Stimulated activated naive CD8-positive, alpha-beta T cell treated with anti-CD3 and anti-CD28 coated beads, Interleukin-15, amount 100 ng/mL, for 72 hours (primary cell): ENCODE measurements at regions not wholly inside any gene's neighbourhood (a gene's known extent, or its start where the extent isn't known, plus 50 kb on each side); places are given as distances from the start of the nearest gene placed in this dataset.
"Not testable (repeated sequence)": the region's sequence is repeated elsewhere in the genome, so short reads cannot be mapped to it uniquely, and the experiment has no call there.

Experiments used
- ATAC-seq: fragments of 150-1000 bp; cut with Tn5 transposase; 2 replicates; pipeline ENCODE4 v1.10.0; 2021; ENCODE audit warnings: mild to moderate bottlenecking, moderate library complexity
- DNase-seq, 2 donors: peaks; one replicate each; pipeline ENCODE4 v3.0.0; 2021 to 2022
- H3K27ac Mint-ChIP-seq, 2 donors: one replicate each; pipeline ENCODE4 v1.8.0; 2022; ENCODE audit warnings: mild to moderate bottlenecking in 2 of 2, mixed read lengths in 2 of 2, moderate library complexity in 2 of 2
- H3K27me3 Mint-ChIP-seq: one replicate; pipeline ENCODE4 v1.8.0; 2022; ENCODE audit warnings: mixed read lengths
- H3K4me1 Mint-ChIP-seq: one replicate; pipeline ENCODE4 v1.8.0; 2022; ENCODE audit warnings: mild to moderate bottlenecking, mixed read lengths
- H3K4me3 Mint-ChIP-seq, 2 donors: one replicate each; pipeline ENCODE4 v1.8.0; 2022; ENCODE audit warnings: mild to moderate bottlenecking in 2 of 2, mixed read lengths in 2 of 2, moderate library complexity in 1 of 2
- H3K9me3 Mint-ChIP-seq, 2 donors: one replicate each; pipeline ENCODE4 v1.8.0; 2022; ENCODE audit warnings: mixed read lengths in 2 of 2

DNA sequence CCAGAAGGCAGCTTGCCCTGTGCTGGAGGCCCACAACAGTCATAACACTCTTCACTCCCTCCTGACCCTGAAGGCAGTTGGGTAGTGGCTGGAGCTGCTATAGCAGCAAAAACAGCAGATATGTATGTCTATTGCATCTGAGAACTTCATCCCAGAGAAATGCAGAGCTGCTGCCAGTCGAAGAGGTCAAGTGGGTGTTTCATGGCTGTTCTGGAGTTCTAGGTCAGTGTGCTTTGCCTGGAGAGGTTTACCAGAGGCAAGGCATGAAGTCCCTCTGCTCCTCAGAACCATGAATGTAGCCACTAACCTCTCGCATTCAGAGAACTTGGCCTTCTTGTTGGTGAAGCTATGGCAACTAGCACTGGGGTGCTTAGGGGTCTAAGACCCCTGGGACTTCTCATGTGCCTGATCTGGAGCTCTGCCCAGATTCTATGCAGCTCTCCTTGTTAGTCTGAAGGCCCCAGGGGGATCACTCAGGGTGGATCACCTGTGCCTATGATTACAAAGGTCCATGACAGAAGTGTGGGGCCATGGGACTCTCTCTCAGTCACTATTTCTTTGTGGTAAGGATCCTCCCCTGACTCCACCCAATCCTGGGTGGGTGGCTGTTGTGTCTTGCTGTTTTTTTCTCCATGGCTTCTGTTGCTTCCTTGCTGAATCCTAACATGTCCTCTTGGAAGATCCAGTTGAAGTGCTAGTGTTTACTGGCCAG, 637.7 kb upstream of the TPTE start:
- H3K4me3 Mint-ChIP-seq, H3K27me3 Mint-ChIP-seq, DNase-seq, H3K27ac Mint-ChIP-seq, H3K4me1 Mint-ChIP-seq, ATAC-seq: not testable (repeated sequence)
- H3K9me3 Mint-ChIP-seq = peaks cover 6 to 43% of the 10 kb centered on the region in 2 donors

DNA sequence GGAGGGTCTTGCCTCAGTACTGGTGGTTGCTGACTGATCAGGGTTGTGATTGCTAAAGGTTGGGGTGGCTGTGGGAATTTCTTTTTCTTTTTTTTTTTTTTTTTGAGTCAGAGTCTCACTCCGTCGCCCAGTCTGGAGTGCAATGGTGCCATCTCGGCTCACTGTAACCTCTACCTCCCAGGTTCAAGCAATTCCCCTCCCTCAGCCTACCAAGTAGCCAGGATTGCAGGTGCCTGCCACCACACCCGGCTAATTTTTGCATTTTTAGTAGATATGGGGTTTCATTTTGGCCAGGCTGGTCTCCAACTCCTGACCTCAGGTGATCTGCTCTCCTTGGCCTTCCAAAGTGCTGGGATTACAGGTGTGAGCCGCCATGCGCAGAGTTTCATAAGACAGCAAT, 632.9 kb upstream of the TPTE start:
- H3K27me3 Mint-ChIP-seq, ATAC-seq, DNase-seq, H3K4me3 Mint-ChIP-seq, H3K27ac Mint-ChIP-seq, H3K4me1 Mint-ChIP-seq: not testable (repeated sequence)
- H3K9me3 Mint-ChIP-seq = peaks cover 4 to 26% of the 10 kb centered on the region in 2 donors

DNA sequence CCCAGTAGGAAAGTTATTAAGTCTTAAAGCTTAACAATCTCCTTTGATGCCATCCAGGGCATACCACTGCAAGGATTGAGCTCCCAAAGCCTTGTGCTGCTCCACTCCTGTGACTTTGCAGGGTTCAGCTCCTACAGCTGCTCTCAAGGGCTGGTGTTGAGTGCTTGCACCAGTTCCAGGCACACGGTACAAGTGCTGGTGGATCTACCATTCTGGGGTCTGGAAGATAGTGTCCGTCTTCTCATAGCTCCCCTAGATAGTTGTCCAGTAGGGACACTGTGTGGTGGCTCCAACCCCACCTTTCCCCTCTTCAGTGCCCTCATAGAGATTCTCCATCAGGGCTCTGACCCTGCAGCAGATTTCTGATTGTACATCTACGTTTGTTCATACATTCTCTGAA, 617.8 kb upstream of the TPTE start:
- not testable (repeated sequence) for DNase-seq, H3K27me3 Mint-ChIP-seq, H3K4me3 Mint-ChIP-seq, ATAC-seq, H3K27ac Mint-ChIP-seq, H3K4me1 Mint-ChIP-seq
- peaks cover 9 to 22% of the 10 kb centered on the region in 2 donors for H3K9me3 Mint-ChIP-seq

DNA sequence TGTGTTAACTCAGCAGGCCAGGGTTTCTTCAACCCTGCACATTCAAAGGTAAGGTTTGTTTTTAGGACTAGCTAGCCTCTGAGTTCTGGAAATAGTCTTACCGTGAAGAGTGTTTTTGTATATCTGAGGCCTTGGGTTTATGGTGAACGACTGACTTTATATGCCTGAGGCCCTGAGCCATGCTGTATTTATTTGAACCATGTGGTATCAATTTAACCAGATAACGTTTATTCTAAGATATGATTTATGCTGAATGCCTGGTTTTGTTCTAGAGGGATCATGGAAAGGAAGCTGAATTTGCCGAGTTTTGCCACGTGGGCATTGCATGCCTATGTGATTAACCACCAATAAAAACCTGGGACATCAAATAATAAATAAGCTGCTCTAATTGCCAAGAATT, 607.2 kb upstream of the TPTE start:
- H3K27ac Mint-ChIP-seq, H3K4me1 Mint-ChIP-seq, DNase-seq, ATAC-seq, H3K4me3 Mint-ChIP-seq, H3K27me3 Mint-ChIP-seq: not testable (repeated sequence)
- peaks cover 5 to 17% of the 10 kb centered on the region in 2 donors for H3K9me3 Mint-ChIP-seq

DNA sequence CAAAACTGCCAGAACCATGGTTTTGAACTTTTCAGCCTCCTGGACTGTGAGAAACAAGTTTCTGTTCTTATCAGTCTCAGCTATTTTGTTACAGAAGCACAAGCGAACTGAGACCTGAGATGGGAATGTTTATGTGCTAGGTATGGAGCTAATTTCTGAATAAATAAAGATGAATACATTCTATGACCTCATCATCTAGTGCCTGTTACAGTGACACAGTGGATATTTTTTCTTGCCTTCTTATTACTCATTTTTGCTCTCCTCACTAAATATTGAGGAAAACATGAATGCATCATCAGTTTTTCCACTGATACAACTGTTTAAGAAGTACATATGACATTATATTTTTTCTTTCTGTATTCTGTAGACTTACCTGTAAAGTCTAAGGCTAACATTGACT, 601.9 kb upstream of the TPTE start:
- H3K27ac Mint-ChIP-seq, ATAC-seq, H3K4me1 Mint-ChIP-seq, DNase-seq, H3K27me3 Mint-ChIP-seq, H3K4me3 Mint-ChIP-seq, H3K9me3 Mint-ChIP-seq: not testable (repeated sequence)

DNA sequence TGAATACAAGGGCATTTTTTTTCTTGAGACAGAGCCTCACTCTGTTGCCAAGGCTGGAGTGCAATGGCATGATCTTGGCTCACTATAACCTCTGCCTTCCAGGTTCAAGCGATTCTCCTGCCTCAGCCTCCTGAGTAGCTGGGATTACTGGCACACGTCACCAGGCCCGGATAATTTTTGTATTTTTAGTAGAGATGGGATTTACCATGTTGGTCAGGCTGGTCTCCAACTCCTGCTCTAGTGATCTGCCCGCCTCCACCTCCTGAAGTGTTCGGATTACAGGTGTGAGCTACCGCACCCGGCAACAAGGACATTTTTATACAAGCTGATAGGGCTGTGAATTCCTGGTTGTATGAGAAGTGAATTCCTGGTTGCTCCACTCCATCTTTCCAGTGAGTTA, 577.7 kb upstream of the TPTE start:
- H3K4me1 Mint-ChIP-seq, H3K27me3 Mint-ChIP-seq, ATAC-seq, H3K27ac Mint-ChIP-seq, DNase-seq, H3K4me3 Mint-ChIP-seq: not testable (repeated sequence)
- peaks cover 15 to 43% of the 10 kb centered on the region in 2 donors for H3K9me3 Mint-ChIP-seq

DNA sequence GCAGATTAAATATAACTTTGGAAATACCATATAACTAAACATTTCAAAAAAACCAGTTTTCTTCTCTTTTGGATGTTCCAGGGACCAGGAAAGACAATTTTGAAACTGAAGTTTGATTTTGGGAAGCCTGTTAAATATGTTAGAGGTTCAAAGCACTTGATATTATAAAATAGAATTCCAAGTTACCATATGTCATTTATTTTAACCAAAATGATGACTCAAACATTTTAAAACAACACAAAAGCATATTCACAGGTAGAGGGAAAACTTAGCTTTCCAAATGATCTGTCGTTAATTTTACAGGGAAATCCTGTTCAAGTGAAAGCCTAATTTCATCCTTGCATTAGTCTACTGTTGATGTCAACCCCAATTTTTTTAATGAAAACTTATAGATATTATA, 575.3 kb upstream of the TPTE start:
- H3K9me3 Mint-ChIP-seq = peaks cover 20 to 51% of the 10 kb centered on the region in 2 donors
- H3K27me3 Mint-ChIP-seq, DNase-seq, H3K4me3 Mint-ChIP-seq, ATAC-seq, H3K27ac Mint-ChIP-seq, H3K4me1 Mint-ChIP-seq: not testable (repeated sequence)

DNA sequence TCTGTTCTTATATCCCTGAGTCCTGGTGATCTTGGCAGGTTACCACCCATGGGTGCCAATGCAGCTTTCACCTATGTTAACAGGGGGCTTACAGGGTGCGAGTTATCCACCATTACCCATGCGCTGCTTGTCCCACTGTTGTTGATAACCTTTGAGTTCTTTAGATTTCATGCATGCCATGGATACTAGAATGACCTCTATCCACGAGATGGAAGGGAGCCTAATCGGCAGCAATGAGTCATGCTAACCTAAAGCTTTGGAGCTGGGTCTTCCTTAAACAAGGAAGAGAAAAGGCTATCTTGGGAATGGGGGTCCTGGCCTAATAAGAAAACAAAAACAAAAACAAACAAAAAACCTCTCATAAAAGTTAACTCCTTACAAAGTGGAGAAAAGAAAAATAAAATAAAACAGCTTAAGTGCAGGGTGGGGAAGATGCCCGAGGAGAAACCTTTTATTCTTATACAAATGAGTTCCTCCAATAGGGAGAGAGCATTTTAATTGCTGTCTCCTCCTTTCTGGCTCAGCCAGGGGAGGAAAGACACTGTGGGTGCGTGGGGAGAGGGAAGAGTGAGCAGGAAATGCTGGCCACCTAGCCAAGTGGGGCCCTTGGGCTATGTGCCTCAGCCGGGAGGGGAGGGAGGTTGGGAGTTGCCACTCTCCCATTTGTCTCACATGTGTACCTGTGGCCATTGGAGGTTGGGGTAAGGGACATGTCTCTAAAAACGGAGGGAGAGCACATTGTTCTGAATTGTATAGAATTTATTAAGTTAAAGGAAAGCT, 571.7 kb upstream of the TPTE start:
- H3K4me1 Mint-ChIP-seq, H3K27me3 Mint-ChIP-seq: not testable (repeated sequence)
- H3K9me3 Mint-ChIP-seq = peaks cover 9 to 45% of the 10 kb centered on the region in 2 donors

DNA sequence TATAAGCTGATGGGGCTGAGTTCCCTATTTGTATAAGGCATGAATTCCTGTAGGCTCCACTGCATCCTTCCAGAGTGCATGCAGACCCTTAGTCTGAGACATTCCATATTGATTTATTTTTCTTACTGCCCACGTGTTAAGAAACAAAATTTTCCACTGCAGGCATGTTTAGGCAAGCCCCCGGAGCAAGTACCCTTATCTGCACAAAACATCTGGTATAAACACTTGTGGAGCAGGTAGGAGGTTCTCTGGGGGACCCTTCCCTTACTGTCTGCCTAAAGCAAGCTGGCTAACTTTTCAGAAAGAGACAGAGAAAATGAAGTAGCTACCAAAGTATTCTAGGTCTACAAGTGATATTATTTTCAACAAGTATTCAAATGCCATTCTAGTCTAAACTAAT, 571.0 kb upstream of the TPTE start:
- H3K9me3 Mint-ChIP-seq = peaks cover 9 to 42% of the 10 kb centered on the region in 2 donors
- not testable (repeated sequence) for DNase-seq, ATAC-seq, H3K27ac Mint-ChIP-seq, H3K4me3 Mint-ChIP-seq, H3K27me3 Mint-ChIP-seq, H3K4me1 Mint-ChIP-seq

More for the DNA sequence above, 571.7 kb upstream of the TPTE start:
- H3K27ac Mint-ChIP-seq, ATAC-seq, DNase-seq, H3K4me3 Mint-ChIP-seq: not testable (repeated sequence)

DNA sequence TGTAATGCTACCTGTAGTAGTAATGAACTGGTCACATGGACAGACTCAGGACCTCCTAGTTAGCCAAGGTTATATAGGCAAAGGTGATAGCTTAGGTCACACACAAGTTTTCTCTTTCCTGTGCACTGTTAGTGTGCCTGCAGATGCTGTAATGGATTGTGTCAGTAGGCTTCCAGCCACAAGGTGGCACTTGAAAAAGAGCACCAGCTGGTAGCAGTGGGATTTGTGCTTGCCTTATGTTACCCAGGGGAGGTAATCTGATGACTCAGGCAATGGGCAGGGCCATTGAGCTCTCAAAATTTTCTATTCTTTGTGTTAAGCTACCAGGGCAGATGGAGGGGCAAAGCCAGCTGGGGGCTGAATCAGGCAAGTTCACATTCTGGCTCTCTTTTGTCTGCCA, 562.6 kb upstream of the TPTE start:
- not testable (repeated sequence) for ATAC-seq, H3K4me3 Mint-ChIP-seq, H3K27me3 Mint-ChIP-seq, H3K4me1 Mint-ChIP-seq, DNase-seq, H3K27ac Mint-ChIP-seq
- peaks cover 4 to 15% of the 10 kb centered on the region in 2 donors for H3K9me3 Mint-ChIP-seq

DNA sequence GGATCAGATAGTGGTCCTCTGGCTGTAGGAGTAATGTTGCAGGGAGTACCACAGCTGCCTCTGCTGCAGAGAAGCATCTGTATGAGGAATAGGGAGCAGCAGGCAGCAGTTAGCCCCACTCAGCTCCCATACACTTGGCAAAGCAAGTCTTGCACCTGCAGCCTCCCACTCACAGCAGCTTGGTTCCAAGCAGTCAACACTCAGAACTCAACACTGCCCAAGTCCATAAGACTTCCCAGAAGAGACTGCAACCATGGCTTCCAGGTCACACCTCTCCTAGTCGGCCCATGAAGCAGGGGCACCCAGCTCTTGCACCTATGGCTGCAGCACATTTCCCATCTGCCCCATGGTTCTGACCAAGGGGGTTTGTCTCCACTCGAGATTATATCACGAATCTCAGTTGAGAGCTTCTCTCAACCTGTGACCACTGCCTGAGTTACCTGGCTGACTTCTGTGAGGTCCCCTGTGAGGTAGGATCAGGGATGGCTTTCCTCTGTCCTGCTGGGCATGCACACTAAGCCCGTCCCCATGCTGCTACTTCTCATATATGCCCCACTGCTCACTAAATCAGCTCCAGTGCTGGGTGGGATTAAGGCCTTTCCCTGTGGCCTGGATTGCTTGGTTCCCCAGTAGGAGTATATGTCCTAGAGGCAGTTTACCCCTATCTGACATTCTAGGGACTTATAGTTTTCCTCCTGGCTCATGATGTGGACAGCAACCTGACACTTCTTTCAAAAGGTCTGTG, 562.0 kb upstream of the TPTE start:
- DNase-seq, H3K27ac Mint-ChIP-seq, H3K4me1 Mint-ChIP-seq, H3K4me3 Mint-ChIP-seq, ATAC-seq, H3K27me3 Mint-ChIP-seq: not testable (repeated sequence)
- peaks cover 4 to 15% of the 10 kb centered on the region in 2 donors for H3K9me3 Mint-ChIP-seq

DNA sequence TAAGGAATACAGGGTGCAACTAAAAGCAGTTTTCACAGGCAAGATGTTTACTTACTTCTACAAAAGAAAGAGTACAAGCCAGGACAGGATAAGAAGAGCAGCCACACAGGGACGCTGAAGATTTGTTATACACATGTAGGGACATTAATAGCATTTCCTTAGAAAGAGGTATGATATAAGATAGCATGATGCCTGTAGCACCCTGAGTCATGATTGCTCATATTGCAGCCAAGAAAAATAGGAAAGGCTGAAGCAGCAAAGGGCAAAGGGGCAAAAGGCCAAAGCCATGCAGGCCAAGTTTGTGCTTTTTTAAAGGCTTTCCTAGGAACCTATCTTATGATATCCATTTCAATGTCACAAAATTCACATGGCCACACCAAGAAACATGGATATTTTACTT, 552.0 kb upstream of the TPTE start:
- H3K27me3 Mint-ChIP-seq = not testable (repeated sequence)

DNA sequence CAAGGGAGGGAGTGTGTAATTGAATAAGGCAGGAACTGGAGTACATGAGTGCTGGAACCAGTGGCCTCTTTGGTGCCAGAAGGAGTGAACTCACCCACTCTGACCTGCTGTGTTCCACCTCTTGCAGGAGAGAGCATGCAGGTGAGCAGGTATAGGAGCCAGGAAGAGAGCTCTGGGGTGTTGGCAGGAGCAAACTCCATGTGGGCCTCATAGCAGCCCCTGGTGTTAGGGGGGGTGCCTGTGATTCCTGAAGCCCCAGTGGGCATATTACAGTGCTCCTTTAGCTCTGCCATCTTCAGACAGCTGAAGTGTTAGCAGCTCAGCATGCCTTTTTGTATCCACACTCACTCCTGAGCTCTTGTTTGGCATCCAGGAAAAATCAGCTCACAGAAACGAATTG, 549.4 kb upstream of the TPTE start:
- peaks cover 8 to 10% of the 10 kb centered on the region in 2 donors for H3K9me3 Mint-ChIP-seq
- H3K27me3 Mint-ChIP-seq, H3K27ac Mint-ChIP-seq: not testable (repeated sequence)

More for the DNA sequence above, 552.0 kb upstream of the TPTE start:
- not testable (repeated sequence) for H3K4me1 Mint-ChIP-seq, H3K4me3 Mint-ChIP-seq, ATAC-seq, DNase-seq, H3K27ac Mint-ChIP-seq
- peaks cover 10 to 19% of the 10 kb centered on the region in 2 donors for H3K9me3 Mint-ChIP-seq

DNA sequence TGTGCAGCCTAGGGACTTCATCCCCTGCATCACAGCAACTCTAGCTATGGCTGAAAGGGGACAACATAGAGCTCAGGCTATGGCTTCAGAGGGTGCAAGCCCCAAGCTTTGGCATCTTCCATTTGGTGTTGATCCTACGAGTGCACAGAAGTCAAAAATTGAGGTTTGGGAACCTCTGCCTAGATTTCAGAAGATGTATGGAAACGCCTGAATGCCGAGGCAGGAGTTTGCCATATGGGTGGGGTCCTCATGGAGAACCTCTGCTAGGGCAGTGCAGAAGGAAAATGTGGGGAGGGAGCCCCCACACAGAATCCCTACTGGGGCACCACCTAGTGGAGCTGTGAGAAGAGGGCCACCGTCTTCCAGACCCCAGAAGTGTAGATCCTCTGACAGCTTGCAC, 543.0 kb upstream of the TPTE start:
- peaks cover 8 to 35% of the 10 kb centered on the region in 2 donors for H3K9me3 Mint-ChIP-seq
- H3K27ac Mint-ChIP-seq, H3K4me3 Mint-ChIP-seq, ATAC-seq, H3K4me1 Mint-ChIP-seq, H3K27me3 Mint-ChIP-seq, DNase-seq: not testable (repeated sequence)

More for the DNA sequence above, 549.4 kb upstream of the TPTE start:
- ATAC-seq, H3K4me3 Mint-ChIP-seq, H3K4me1 Mint-ChIP-seq, DNase-seq: not testable (repeated sequence)

DNA sequence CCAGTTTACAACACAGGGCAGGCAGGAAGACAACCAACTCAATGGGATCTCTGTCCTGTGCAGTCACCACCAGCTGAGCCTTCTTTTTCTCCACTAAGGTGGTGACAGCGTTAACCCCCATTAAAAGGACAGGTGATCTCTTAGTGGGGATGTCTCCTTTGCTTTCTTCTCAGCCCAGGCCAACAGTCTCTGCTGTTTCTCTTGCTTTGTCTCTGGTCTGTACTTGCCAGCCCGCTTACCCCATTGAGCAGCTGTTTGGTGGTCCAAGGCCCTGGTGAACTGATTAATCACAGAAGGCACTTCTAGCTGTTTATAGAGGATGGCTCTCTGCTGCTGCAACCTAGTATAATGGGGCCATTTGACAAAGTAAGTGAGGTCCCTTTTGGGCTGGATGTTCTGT, 523.9 kb upstream of the TPTE start:
- not testable (repeated sequence) for H3K4me3 Mint-ChIP-seq, ATAC-seq, H3K27ac Mint-ChIP-seq, DNase-seq, H3K4me1 Mint-ChIP-seq, H3K27me3 Mint-ChIP-seq
- H3K9me3 Mint-ChIP-seq = peaks cover 0 to 23% of the 10 kb centered on the region in 2 donors
